ENCODE measurements at regions not wholly inside any gene's neighbourhood (a gene's known extent, or its start where the extent isn't known, plus 50 kb on each side); places are given as distances from the start of the nearest gene placed in this dataset.
"Not testable (repeated sequence)": the region's sequence is repeated elsewhere in the genome, so short reads cannot be mapped to it uniquely, and the experiment has no call there.

DNA sequence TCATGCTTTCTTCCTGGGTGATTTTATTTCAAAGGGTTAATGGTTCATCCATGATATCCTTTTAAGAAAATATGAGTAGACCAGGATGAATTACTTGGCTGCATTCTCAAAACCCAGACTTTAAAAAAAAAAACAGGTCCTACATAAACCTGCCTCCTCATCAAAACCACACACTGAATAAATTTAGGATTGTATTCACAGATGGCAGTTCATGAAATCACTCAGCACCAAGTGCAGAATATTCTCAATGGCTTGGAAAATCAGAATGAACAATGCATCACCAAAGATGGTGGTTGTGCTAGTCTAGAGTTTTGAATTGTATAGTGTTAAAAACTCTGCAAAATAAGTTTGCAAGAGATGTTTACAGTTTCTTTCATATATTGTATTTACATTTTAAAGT lies 145.4 kb upstream of the GRAMD2B start:
- H3K4me3 Mint-ChIP-seq, result no peak overlapping the region
- H3K36me3 Mint-ChIP-seq (ENCODE audit: insufficient read depth), result no peaks in the 10 kb centered on the region
- H3K4me1 Mint-ChIP-seq (ENCODE audit: low read depth in 2 of 2), result no peaks in the 10 kb centered on the region
- H3K27me3 Mint-ChIP-seq, result peaks cover 0 to 18% of the 10 kb centered on the region in 2 donors
- DNase-seq (no peak), ATAC-seq (replicated peaks) (no peak)
- H3K9me3 Mint-ChIP-seq, result no peaks in the 10 kb centered on the region
- H3K27ac Mint-ChIP-seq, result no peak overlapping the region

DNA sequence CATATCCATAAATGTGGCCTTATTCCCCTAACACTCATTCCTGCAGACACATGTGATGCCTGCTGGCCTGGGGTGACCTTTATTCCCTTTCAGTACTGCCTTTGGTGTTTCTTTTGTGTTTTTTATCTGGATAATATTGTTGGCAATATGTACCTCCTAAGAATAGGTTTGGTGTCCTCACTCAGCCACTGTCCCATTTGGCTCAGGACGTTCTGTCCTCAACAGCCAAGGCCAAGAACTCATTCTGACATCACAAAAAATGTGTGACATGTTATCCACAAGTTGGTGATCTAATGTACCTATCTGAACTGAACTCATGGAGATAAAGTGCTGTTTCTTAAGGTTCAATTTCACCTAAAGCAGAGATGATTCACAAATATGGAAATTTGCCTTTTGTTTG lies 142.9 kb upstream of the GRAMD2B start:
- no peak overlapping the region for H3K4me3 Mint-ChIP-seq
- no peaks in the 10 kb centered on the region for H3K36me3 Mint-ChIP-seq (ENCODE audit: insufficient read depth)

DNA sequence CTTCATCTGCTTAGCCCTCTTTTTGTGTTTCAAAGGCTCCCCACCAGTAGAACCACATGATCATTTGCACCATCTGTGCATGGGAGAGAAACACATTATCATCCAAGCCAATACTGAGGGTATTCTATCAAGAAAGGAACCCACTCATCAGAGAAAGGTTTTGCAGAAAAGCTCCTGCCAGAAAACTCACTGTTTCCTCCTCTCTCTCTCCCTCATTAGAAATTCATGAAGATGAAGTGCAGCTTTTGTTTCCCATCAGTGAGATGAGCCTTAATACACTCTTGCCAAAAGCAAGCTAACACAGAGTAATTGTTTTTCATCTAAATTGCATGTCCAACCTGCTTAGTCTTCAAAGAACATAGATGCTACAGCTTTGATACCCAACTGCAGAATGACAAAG lies 142.4 kb upstream of the GRAMD2B start:
- ATAC-seq (replicated peaks), result no peak
- peaks cover 0 to 18% of the 10 kb centered on the region in 2 donors for H3K27me3 Mint-ChIP-seq
- H3K9me3 Mint-ChIP-seq, result no peaks in the 10 kb centered on the region
- DNase-seq, result no peak
- no peak overlapping the region for H3K4me3 Mint-ChIP-seq
- H3K4me1 Mint-ChIP-seq (ENCODE audit: low read depth in 2 of 2), result no peaks in the 10 kb centered on the region
- no peaks in the 10 kb centered on the region for H3K36me3 Mint-ChIP-seq (ENCODE audit: insufficient read depth)
- no peak overlapping the region for H3K27ac Mint-ChIP-seq

More for the DNA sequence above, 142.9 kb upstream of the GRAMD2B start:
- Mint-ChIP-seq H3K4me1 (ENCODE audit: low read depth in 2 of 2) (no peaks in the 10 kb centered on the region), H3K27ac (no peak overlapping the region), H3K9me3 (no peaks in the 10 kb centered on the region), H3K27me3 (peaks cover 0 to 18% of the 10 kb centered on the region in 2 donors)
- ATAC-seq (replicated peaks) (no peak), DNase-seq (no peak)

DNA sequence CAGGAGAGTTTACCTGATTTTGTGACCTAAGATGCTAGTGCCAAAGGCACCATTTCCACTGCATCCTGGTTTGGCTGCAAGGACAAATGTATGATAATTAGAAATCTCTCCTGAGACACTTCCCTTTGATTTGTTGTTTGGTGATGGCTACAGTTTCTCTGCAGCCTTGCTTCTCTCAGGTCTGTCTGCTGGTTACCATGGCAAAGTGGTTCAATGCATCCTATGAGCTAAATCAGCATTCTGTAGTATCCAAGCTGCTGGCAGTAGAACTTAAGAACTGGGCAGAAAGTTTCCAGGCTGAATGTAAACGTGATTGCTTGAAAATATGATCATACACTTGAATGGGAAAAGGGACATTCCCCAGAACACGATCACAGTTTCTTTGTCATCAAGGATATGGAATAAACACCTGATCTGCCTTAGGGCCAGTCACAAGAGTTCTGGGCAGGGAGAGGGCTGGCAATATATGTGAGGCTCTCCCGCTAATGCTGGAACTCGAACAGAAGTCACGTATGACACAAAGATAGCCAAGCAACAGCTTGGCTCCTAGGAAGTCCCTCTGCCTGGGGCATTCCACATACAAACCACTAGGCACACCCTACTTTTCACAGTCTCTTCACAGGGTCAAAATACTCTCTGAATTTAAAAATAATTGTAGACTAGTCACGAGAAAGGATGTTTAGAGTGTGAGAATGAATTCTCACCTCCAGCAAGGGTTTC lies 138.1 kb upstream of the GRAMD2B start:
- Mint-ChIP-seq H3K4me1 (ENCODE audit: low read depth in 2 of 2) (no peaks in the 10 kb centered on the region), H3K36me3 (ENCODE audit: insufficient read depth) (no peaks in the 10 kb centered on the region), H3K27ac (no peak overlapping the region), H3K9me3 (no peaks in the 10 kb centered on the region), H3K27me3 (peaks cover 0 to 10% of the 10 kb centered on the region in 2 donors), H3K4me3 (no peak overlapping the region)
- DNase-seq, result no peak
- ATAC-seq (replicated peaks), result no peak

DNA sequence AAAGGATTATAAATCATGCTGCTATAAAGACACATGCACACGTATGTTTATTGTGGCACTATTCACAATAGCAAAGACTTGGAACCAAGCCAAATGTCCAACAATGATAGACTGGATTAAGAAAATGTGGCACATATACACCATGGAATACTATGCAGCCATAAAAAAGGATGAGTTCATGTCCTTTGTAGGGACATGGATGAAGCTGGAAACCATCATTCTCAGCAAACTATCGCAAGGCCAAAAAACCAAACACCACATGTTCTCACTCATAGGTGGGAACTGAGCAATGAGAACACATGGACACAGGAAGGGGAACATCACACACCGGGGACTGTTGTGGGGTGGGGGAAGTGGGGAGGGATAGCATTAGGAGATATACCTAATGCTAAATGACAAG lies 127.1 kb upstream of the GRAMD2B start:
- not testable (repeated sequence) for H3K27ac Mint-ChIP-seq; H3K4me3 Mint-ChIP-seq; ATAC-seq (replicated peaks); H3K9me3 Mint-ChIP-seq; DNase-seq; H3K4me1 Mint-ChIP-seq (ENCODE audit: low read depth in 2 of 2); H3K36me3 Mint-ChIP-seq (ENCODE audit: insufficient read depth)
- H3K27me3 Mint-ChIP-seq, result peaks cover 21% of the 10 kb centered on the region in 2 donors

- Mint-ChIP-seq H3K27ac (no peak overlapping the region), H3K27me3 (peaks cover 9 to 16% of the 10 kb centered on the region in 2 donors), H3K36me3 (ENCODE audit: insufficient read depth) (no peaks in the 10 kb centered on the region), H3K9me3 (no peaks in the 10 kb centered on the region), H3K4me1 (ENCODE audit: low read depth in 2 of 2) (no peaks in the 10 kb centered on the region), H3K4me3 (no peak overlapping the region)
- no peak for ATAC-seq (replicated peaks)
- no peak for DNase-seq
These were observed 122.9 kb upstream of the GRAMD2B start for GRCh38 chr5:126300293-126300692.

DNA sequence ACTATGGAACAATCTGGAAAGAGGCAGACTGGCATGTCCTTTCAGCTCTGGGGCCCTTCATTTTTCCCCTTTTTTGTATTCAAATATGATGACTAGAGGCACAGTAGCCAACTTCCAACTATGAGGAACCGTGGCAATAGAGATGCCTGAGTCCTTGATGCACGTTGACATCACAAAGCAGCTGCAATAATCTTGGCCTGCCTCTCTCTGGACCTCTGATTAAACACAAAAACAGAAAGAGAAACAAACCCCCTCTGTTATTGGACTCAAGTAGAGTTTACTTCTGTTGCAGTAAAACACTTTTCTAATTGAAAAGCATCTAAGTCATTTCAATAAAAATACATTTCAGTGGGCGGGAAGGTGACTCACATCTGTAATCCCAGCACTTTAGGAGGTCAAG lies 122.2 kb upstream of the GRAMD2B start:
- Mint-ChIP-seq H3K4me1 (ENCODE audit: low read depth in 2 of 2) (no peaks in the 10 kb centered on the region), H3K9me3 (peaks cover 0 to 2% of the 10 kb centered on the region in 2 donors), H3K4me3 (no peak overlapping the region), H3K27ac (no peak overlapping the region), H3K27me3 (peaks cover 9 to 21% of the 10 kb centered on the region in 2 donors), H3K36me3 (ENCODE audit: insufficient read depth) (no peaks in the 10 kb centered on the region)
- ATAC-seq (replicated peaks) (no peak), DNase-seq (no peak)

- no peak overlapping the region for H3K4me3 Mint-ChIP-seq
- DNase-seq, result no peak
- no peaks in the 10 kb centered on the region for H3K4me1 Mint-ChIP-seq (ENCODE audit: low read depth in 2 of 2)
- no peaks in the 10 kb centered on the region for H3K36me3 Mint-ChIP-seq (ENCODE audit: insufficient read depth)
- H3K27ac Mint-ChIP-seq, result no peak overlapping the region
- ATAC-seq (replicated peaks), result no peak
- H3K27me3 Mint-ChIP-seq, result peaks cover 0 to 14% of the 10 kb centered on the region in 2 donors
- peaks cover 0 to 6% of the 10 kb centered on the region in 2 donors for H3K9me3 Mint-ChIP-seq
These were observed 113.3 kb upstream of the GRAMD2B start for GRCh38 chr5:126309860-126310259.

- Mint-ChIP-seq H3K36me3 (ENCODE audit: insufficient read depth) (no peaks in the 10 kb centered on the region), H3K27ac (no peak overlapping the region), H3K4me3 (no peak overlapping the region), H3K9me3 (peaks cover 0 to 4% of the 10 kb centered on the region in 2 donors), H3K27me3 (peaks cover 0 to 5% of the 10 kb centered on the region in 2 donors), H3K4me1 (ENCODE audit: low read depth in 2 of 2) (no peaks in the 10 kb centered on the region)
- DNase-seq (no peak), ATAC-seq (replicated peaks) (no peak)
These were observed 111.4 kb upstream of the GRAMD2B start for GRCh38 chr5:126311766-126312165.

GRCh38 chr5:126315341-126315740 lies 107.9 kb upstream of the GRAMD2B start:
- Mint-ChIP-seq H3K36me3 (ENCODE audit: insufficient read depth) (no peaks in the 10 kb centered on the region), H3K27me3 (peaks cover 6 to 11% of the 10 kb centered on the region in 2 donors), H3K4me3 (no peak overlapping the region), H3K4me1 (ENCODE audit: low read depth in 2 of 2) (no peaks in the 10 kb centered on the region), H3K27ac (no peak overlapping the region), H3K9me3 (no peaks in the 10 kb centered on the region)
- DNase-seq (no peak), ATAC-seq (replicated peaks) (no peak)

- Mint-ChIP-seq H3K4me3 (no peak overlapping the region), H3K27me3 (peaks cover 10 to 24% of the 10 kb centered on the region in 2 donors), H3K4me1 (ENCODE audit: low read depth in 2 of 2) (no peaks in the 10 kb centered on the region), H3K9me3 (no peaks in the 10 kb centered on the region), H3K36me3 (ENCODE audit: insufficient read depth) (no peaks in the 10 kb centered on the region), H3K27ac (no peak overlapping the region)
- no peak for DNase-seq
- no peak for ATAC-seq (replicated peaks)
These were observed 90.9 kb upstream of the GRAMD2B start for GRCh38 chr5:126332326-126332725.

- Mint-ChIP-seq H3K4me3 (no peak overlapping the region), H3K27me3 (peaks cover 9 to 19% of the 10 kb centered on the region in 2 donors), H3K9me3 (no peaks in the 10 kb centered on the region), H3K36me3 (ENCODE audit: insufficient read depth) (no peaks in the 10 kb centered on the region), H3K4me1 (ENCODE audit: low read depth in 2 of 2) (no peaks in the 10 kb centered on the region), H3K27ac (no peak overlapping the region)
- DNase-seq, result no peak
- ATAC-seq (replicated peaks), result no peak
These were observed 88.4 kb upstream of the GRAMD2B start for GRCh38 chr5:126334760-126335159.

DNA sequence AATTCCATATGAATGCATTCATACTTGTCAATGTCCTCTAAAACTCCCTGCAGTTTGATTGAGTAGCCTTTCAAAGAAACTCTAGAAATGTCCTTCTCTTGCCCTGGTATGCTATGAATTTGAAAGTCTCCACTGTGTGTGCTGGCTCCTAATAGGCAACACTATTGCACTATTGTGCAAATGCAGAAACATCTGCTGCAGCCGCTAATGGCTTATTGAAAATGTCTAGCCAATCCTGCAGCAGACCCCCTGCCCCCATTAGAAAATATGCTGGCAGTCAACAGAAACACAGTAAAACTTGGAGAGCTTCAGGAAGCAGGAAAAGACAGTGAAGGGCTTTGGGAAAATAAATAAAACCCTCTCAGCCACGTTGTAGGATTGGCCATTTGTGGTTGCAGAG lies 87.3 kb upstream of the GRAMD2B start:
- H3K27ac Mint-ChIP-seq, result no peak overlapping the region
- no peaks in the 10 kb centered on the region for H3K4me1 Mint-ChIP-seq (ENCODE audit: low read depth in 2 of 2)
- no peak for ATAC-seq (replicated peaks)
- H3K36me3 Mint-ChIP-seq (ENCODE audit: insufficient read depth), result no peaks in the 10 kb centered on the region
- no peak overlapping the region for H3K4me3 Mint-ChIP-seq
- DNase-seq, result no peak
- no peaks in the 10 kb centered on the region for H3K9me3 Mint-ChIP-seq
- peaks cover 14 to 25% of the 10 kb centered on the region in 2 donors for H3K27me3 Mint-ChIP-seq

GRCh38 chr5:126338635-126339034 lies 84.6 kb upstream of the GRAMD2B start:
- peaks cover 30 to 39% of the 10 kb centered on the region in 2 donors for H3K27me3 Mint-ChIP-seq
- no peak overlapping the region for H3K27ac Mint-ChIP-seq
- H3K4me1 Mint-ChIP-seq (ENCODE audit: low read depth in 2 of 2), result no peaks in the 10 kb centered on the region
- no peaks in the 10 kb centered on the region for H3K9me3 Mint-ChIP-seq
- no peak for DNase-seq
- ATAC-seq (replicated peaks), result no peak
- no peak overlapping the region for H3K4me3 Mint-ChIP-seq
- H3K36me3 Mint-ChIP-seq (ENCODE audit: insufficient read depth), result no peaks in the 10 kb centered on the region

Data from effector memory CD8-positive, alpha-beta T cell (primary cell).